IMR-90 (cell line): ENCODE measurements at regions not wholly inside any gene's neighbourhood (a gene's known extent, or its start where the extent isn't known, plus 50 kb on each side); places are given as distances from the start of the nearest gene placed in this dataset.

Experiments
- ATAC-seq: fragments of 200-7000 bp; cut with Tn5 transposase; 2 replicates; pipeline ENCODE4 v1.9.1; 2020; ENCODE audit warnings: low read depth, mild to moderate bottlenecking, moderate library complexity
- BruUV-seq: library from RNA; stranded (reverse); fragments of 400-500 nt; replicated peaks from 2 replicates; lab custom pipeline; 2021; lab: Mats Ljungman, UMichigan
- CTCF ChIA-PET: fragments of 300-600 bp; formaldehyde crosslinking; extraction: SDS; loops from one replicate; lab custom pipeline; 2021; ENCODE audit warnings: antibody characterized with exemption; lab: Yijun Ruan, JAX
- POLR2A ChIA-PET: fragments of 300-600 bp; sonication (Branson Sonifier 250); formaldehyde crosslinking; loops from one replicate; lab custom pipeline; 2022; ENCODE audit warnings: antibody characterized with exemption; ENCODE audit not compliant: unreplicated experiment; lab: Charles Lee
- DNase-seq: peaks from one replicate; pipeline ENCODE4 v3.0.0; 2013
- H2AFZ ChIP-seq: replicated peaks from 2 replicates; pipeline ENCODE3; 2013; ENCODE audit warnings: low read length, mild to moderate bottlenecking; ENCODE audit not compliant: poor library complexity
- H2AK5ac ChIP-seq: 2 replicates; pipeline ENCODE4 v1.6.1; 2013; ENCODE audit warnings: low read depth, low read length, inconsistent platforms
- H2AK9ac ChIP-seq: replicated peaks from 2 replicates; pipeline ENCODE3; 2013; ENCODE audit warnings: mild to moderate bottlenecking, low read depth, low read length, moderate library complexity; ENCODE audit not compliant: poor library complexity
- H2BK120ac ChIP-seq: 2 replicates; pipeline ENCODE4 v1.6.1; 2013; ENCODE audit warnings: low read depth, low read length, inconsistent platforms
- H2BK15ac ChIP-seq: 3 replicates; pipeline ENCODE4 v1.6.1; 2013; ENCODE audit warnings: low read depth, low read length, inconsistent platforms
- H2BK20ac ChIP-seq: 2 replicates; pipeline ENCODE4 v1.6.1; 2013; ENCODE audit warnings: low read depth, mild to moderate bottlenecking, inconsistent platforms, low read length, moderate library complexity
- H2BK5ac ChIP-seq: 2 replicates; pipeline ENCODE4 v1.6.1; 2013; ENCODE audit warnings: mild to moderate bottlenecking, low read depth, low read length, inconsistent platforms; ENCODE audit not compliant: poor library complexity, severe bottlenecking
- H3K14ac ChIP-seq: replicated peaks from 2 replicates; pipeline ENCODE4 v1.6.1; 2013; ENCODE audit warnings: low read depth, low read length, inconsistent platforms
- H3K18ac ChIP-seq: 2 replicates; pipeline ENCODE4 v1.6.1; 2013; ENCODE audit warnings: low read depth, low read length, control low read depth
- H3K23ac ChIP-seq: 2 replicates; pipeline ENCODE4 v1.6.1; 2013; ENCODE audit warnings: low read depth, low read length, inconsistent platforms
- H3K27ac ChIP-seq: 2 replicates; pipeline ENCODE4 v1.5.1; 2013; ENCODE audit warnings: mild to moderate bottlenecking, control low read depth, low read length; ENCODE audit not compliant: insufficient read depth
- H3K27me3 ChIP-seq: 2 replicates; pipeline ENCODE4 v1.6.1; 2013; ENCODE audit warnings: low read length; ENCODE audit not compliant: control insufficient read depth, insufficient read depth
- H3K36me3 ChIP-seq: 2 replicates; pipeline ENCODE4 v1.6.1; 2013; ENCODE audit warnings: low read length, mixed read lengths; ENCODE audit not compliant: control insufficient read depth, insufficient read depth
- H3K4ac ChIP-seq: 2 replicates; pipeline ENCODE4 v1.6.1; 2013; ENCODE audit warnings: low read depth, low read length, inconsistent platforms
- H3K4me1 ChIP-seq: 2 replicates; pipeline ENCODE4 v1.6.1; 2013; ENCODE audit warnings: low read length, mixed read lengths; ENCODE audit not compliant: control insufficient read depth, insufficient read depth
- H3K4me2 ChIP-seq: 2 replicates; pipeline ENCODE4 v1.6.1; 2013; ENCODE audit warnings: low read depth, mild to moderate bottlenecking, control low read depth, low read length, moderate library complexity
- H3K4me3 ChIP-seq: 2 replicates; pipeline ENCODE4 v1.5.1; 2013; ENCODE audit warnings: low read depth, mild to moderate bottlenecking, control low read depth, low read length, moderate library complexity; ENCODE audit not compliant: insufficient read depth
- H3K56ac ChIP-seq: 2 replicates; pipeline ENCODE4 v1.6.1; 2013; ENCODE audit warnings: low read length, inconsistent platforms; ENCODE audit not compliant: insufficient read depth; ENCODE audit errors: extremely low read depth
- H3K79me1 ChIP-seq, 2 experiments: 2 replicates each; pipeline ENCODE4 v1.6.1; 2013; ENCODE audit warnings: low read length in 2 of 2, inconsistent platforms in 1 of 2, low read depth in 1 of 2
- H3K9ac ChIP-seq: 2 replicates; pipeline ENCODE4 v1.6.1; 2013; ENCODE audit warnings: low read depth, low read length, control low read depth
- H3K9me1 ChIP-seq: 2 replicates; pipeline ENCODE4 v1.6.1; 2013; ENCODE audit warnings: low read length, inconsistent platforms; ENCODE audit not compliant: insufficient read depth
- H3K9me3 ChIP-seq: 2 replicates; pipeline ENCODE4 v1.6.1; 2013; ENCODE audit warnings: low read length; ENCODE audit not compliant: control insufficient read depth, insufficient read depth
- H4K20me1 ChIP-seq: 2 replicates; pipeline ENCODE4 v1.6.1; 2013; ENCODE audit warnings: low read length, inconsistent platforms; ENCODE audit not compliant: insufficient read depth
- H4K5ac ChIP-seq: 2 replicates; pipeline ENCODE4 v1.6.1; 2013; ENCODE audit warnings: mild to moderate bottlenecking, low read depth, low read length, control low read depth
- H4K8ac ChIP-seq, 2 experiments: 2 replicates each; pipeline ENCODE4 v1.6.1; 2013; ENCODE audit warnings: low read depth in 2 of 2, low read length in 2 of 2, control low read depth in 1 of 2, inconsistent platforms in 1 of 2
- H4K91ac ChIP-seq: 2 replicates; pipeline ENCODE4 v1.6.1; 2013; ENCODE audit warnings: low read depth, low read length, inconsistent platforms; ENCODE audit not compliant: insufficient read depth
- BHLHE40 ChIP-seq: fragments of 150-350 bp; IDR thresholded peaks from 2 replicates; pipeline ENCODE4 v1.6.1; 2016; ENCODE audit warnings: mild to moderate bottlenecking, low read depth, low read length
- CEBPB ChIP-seq: IDR thresholded peaks from 2 replicates; pipeline ENCODE4 v1.6.1; 2012; ENCODE audit warnings: low read depth, low read length, improper control_type of control experiment
- CHD1 ChIP-seq: IDR thresholded peaks from 2 replicates; pipeline ENCODE4 v1.6.1; 2012; ENCODE audit warnings: low read depth, low read length, improper control_type of control experiment
- FOS ChIP-seq: fragments of 150-350 bp; IDR thresholded peaks from 2 replicates; pipeline ENCODE4 v1.6.1; 2016; ENCODE audit warnings: low read depth, low read length
- MAFK ChIP-seq: IDR thresholded peaks from 2 replicates; pipeline ENCODE4 v1.6.1; 2012; ENCODE audit warnings: low read depth, low read length, improper control_type of control experiment
- MAZ ChIP-seq: IDR thresholded peaks from 2 replicates; pipeline ENCODE4 v1.6.1; 2012; ENCODE audit warnings: low read depth, mild to moderate bottlenecking, low read length, improper control_type of control experiment, moderate library complexity, borderline replicate concordance
- MXI1 ChIP-seq: IDR thresholded peaks from 2 replicates; pipeline ENCODE4 v1.6.1; 2012; ENCODE audit warnings: low read depth, mild to moderate bottlenecking, low read length, moderate library complexity, borderline replicate concordance
- NFE2L2 ChIP-seq: fragments of 150-350 bp; IDR thresholded peaks from 2 replicates; pipeline ENCODE4 v1.6.1; 2016; ENCODE audit warnings: low read depth, mild to moderate bottlenecking, low read length
- POLR2A ChIP-seq: IDR thresholded peaks from 2 replicates; pipeline ENCODE4 v1.6.1; 2012; ENCODE audit warnings: mild to moderate bottlenecking, low read depth, low read length
- RAD21 ChIP-seq: IDR thresholded peaks from 2 replicates; pipeline ENCODE4 v1.6.1; 2012; ENCODE audit warnings: low read length, improper control_type of control experiment
- RCOR1 ChIP-seq: IDR thresholded peaks from 2 replicates; pipeline ENCODE4 v1.6.1; 2012; ENCODE audit warnings: mild to moderate bottlenecking, low read length, improper control_type of control experiment; ENCODE audit not compliant: insufficient replicate concordance
- RFX5 ChIP-seq: IDR thresholded peaks from 2 replicates; pipeline ENCODE4 v1.8.0; 2012; ENCODE audit warnings: low read depth, mild to moderate bottlenecking, low read length, moderate library complexity
- SMC3 ChIP-seq: fragments of 150-350 bp; IDR thresholded peaks from 2 replicates; pipeline ENCODE4 v1.6.1; 2016; ENCODE audit warnings: low read depth, mild to moderate bottlenecking, antibody characterized with exemption, low read length, moderate library complexity
- WGBS, 2 experiments: methylation state at CpG; one replicate each; pipeline versions ENCODE4 v1.1.5 to v1.1.7; 2013; ENCODE audit warnings: missing lambda C conversion rate in 2 of 2; ENCODE audit not compliant: insufficient read length in 1 of 2; ENCODE audit errors: extremely low coverage in 2 of 2; 5-methylcytosine and 5-hydroxymethylcytosine counted together
- dilution Hi-C: fragments of 300-500 bp; cut with HindIII; formaldehyde crosslinking; loops from one replicate; pipeline ENCODE4 v1.14.3; 2018; ENCODE audit warnings: low sequenced_read_pairs; ENCODE audit not compliant: unreplicated experiment
- in situ Hi-C: fragments of 300-500 bp; cut with MboI; formaldehyde crosslinking; loops from 3 replicates; pipeline ENCODE4 v1.14.3; 2019; ENCODE audit warnings: low sequenced_read_pairs, inconsistent platforms, mixed read lengths
- intact Hi-C: fragments of 100-400 bp; cut with micrococcal nuclease; formaldehyde crosslinking; loops from 2 replicates; pipeline ENCODE4 v1.10.0; 2022
- TF ChIP-seq, protein P1 (sequence below): fragments of 150-350 bp; IDR thresholded peaks from 2 replicates; pipeline ENCODE4 v1.6.1; 2017; ENCODE audit warnings: mild to moderate bottlenecking, antibody characterized with exemption, low read length, low read depth
- TF ChIP-seq, protein P2 (sequence below): fragments of 150-350 bp; IDR thresholded peaks from 2 replicates; pipeline ENCODE4 v1.6.1; 2016; ENCODE audit warnings: low read depth, mild to moderate bottlenecking, low read length, moderate library complexity, borderline replicate concordance
- TF ChIP-seq, protein P3 (sequence below): conservative IDR thresholded peaks from 2 replicates; pipeline ENCODE4 v1.5.1; 2012; ENCODE audit warnings: mild to moderate bottlenecking, low read depth, low read length, improper control_type of control experiment

DNA sequence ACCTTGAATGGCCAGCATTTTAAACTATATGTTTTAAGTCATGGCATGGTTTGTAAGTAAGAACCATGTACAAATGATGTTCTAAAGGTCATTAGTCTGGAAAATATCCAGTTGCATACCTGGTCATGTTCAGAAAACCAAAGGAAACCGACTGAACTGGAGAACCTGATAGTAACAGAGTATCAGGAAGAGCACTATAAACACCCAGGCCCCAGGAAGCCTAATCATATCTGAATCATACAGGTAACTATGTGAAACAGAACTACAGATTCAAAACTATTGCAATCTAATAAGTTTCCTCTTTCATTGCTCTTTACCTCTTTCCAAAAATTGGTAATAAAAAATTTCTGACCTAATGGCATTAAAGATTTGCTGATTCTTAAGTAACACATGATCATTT is 500.3 kb downstream of the ARHGEF28 start:
- Histone ChIP-seq H3K9me1 (peaks cover 4% of the 10 kb centered on the region; the same call in 1 of the 2 replicates), H3K9me3 (no peaks in the 10 kb centered on the region), H3K27ac (no peak overlapping the region), H4K5ac (no peak overlapping the region), H2BK15ac (no peak overlapping the region), H3K56ac (no peak overlapping the region), H3K9ac (no peak overlapping the region), H2AK5ac (no peak overlapping the region), H2BK120ac (no peak overlapping the region), H3K4me2 (no peak overlapping the region), H3K23ac (no peak overlapping the region), H3K14ac (no peak overlapping the region), H3K18ac (no peak overlapping the region), H3K4ac (no peak overlapping the region), H3K4me1 (no peaks in the 10 kb centered on the region; the same call in none of the 2 replicates), H3K79me1 (no peaks in the 10 kb centered on the region), H3K4me3 (no peak overlapping the region), H2BK20ac (no peak overlapping the region), H4K20me1 (no peaks in the 10 kb centered on the region), H3K27me3 (peaks cover 2% of the 10 kb centered on the region; the same call in 1 of the 2 replicates), H2AFZ (no peak overlapping the region), H4K91ac (no peak overlapping the region), H2BK5ac (no peak overlapping the region), H3K36me3 (no peaks in the 10 kb centered on the region), H2AK9ac (no peak overlapping the region), H4K8ac (no peak overlapping the region)
- ATAC-seq, result no peak
- DNase-seq, result no peak
- BruUV-seq, result no TSS peak
- ChIA-PET CTCF (no interaction called here), POLR2A (no interaction called here)
- in situ Hi-C loops (no loop called here), dilution Hi-C loops (no loop called here), intact Hi-C loops (no loop called here)
- no peak for TF ChIP-seq BHLHE40
- no peak for TF ChIP-seq MAFK
- no peak for TF ChIP-seq RAD21
- no peak for TF ChIP-seq RCOR1
- no peak for TF ChIP-seq NFE2L2
- no peak for TF ChIP-seq MAZ
- TF ChIP-seq SMC3, result no peak
- TF ChIP-seq CEBPB, result no peak
- TF ChIP-seq, protein P1, sequence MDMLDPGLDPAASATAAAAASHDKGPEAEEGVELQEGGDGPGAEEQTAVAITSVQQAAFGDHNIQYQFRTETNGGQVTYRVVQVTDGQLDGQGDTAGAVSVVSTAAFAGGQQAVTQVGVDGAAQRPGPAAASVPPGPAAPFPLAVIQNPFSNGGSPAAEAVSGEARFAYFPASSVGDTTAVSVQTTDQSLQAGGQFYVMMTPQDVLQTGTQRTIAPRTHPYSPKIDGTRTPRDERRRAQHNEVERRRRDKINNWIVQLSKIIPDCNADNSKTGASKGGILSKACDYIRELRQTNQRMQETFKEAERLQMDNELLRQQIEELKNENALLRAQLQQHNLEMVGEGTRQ, result no peak
- no peak for TF ChIP-seq FOS
- TF ChIP-seq POLR2A, result no peak
- TF ChIP-seq RFX5, result no peak
- TF ChIP-seq, protein P2, sequence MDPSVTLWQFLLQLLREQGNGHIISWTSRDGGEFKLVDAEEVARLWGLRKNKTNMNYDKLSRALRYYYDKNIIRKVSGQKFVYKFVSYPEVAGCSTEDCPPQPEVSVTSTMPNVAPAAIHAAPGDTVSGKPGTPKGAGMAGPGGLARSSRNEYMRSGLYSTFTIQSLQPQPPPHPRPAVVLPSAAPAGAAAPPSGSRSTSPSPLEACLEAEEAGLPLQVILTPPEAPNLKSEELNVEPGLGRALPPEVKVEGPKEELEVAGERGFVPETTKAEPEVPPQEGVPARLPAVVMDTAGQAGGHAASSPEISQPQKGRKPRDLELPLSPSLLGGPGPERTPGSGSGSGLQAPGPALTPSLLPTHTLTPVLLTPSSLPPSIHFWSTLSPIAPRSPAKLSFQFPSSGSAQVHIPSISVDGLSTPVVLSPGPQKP, result no peak
- no peak for TF ChIP-seq CHD1
- TF ChIP-seq, protein P3, sequence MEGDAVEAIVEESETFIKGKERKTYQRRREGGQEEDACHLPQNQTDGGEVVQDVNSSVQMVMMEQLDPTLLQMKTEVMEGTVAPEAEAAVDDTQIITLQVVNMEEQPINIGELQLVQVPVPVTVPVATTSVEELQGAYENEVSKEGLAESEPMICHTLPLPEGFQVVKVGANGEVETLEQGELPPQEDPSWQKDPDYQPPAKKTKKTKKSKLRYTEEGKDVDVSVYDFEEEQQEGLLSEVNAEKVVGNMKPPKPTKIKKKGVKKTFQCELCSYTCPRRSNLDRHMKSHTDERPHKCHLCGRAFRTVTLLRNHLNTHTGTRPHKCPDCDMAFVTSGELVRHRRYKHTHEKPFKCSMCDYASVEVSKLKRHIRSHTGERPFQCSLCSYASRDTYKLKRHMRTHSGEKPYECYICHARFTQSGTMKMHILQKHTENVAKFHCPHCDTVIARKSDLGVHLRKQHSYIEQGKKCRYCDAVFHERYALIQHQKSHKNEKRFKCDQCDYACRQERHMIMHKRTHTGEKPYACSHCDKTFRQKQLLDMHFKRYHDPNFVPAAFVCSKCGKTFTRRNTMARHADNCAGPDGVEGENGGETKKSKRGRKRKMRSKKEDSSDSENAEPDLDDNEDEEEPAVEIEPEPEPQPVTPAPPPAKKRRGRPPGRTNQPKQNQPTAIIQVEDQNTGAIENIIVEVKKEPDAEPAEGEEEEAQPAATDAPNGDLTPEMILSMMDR, result no peak
- no peak for TF ChIP-seq MXI1
- WGBS, 2 experiments, result no CpG with 5 or more reads among the region's 1 CpG
